Motor neuron (in vitro differentiated cells): ENCODE measurements at regions not wholly inside any gene's neighbourhood (a gene's known extent, or its start where the extent isn't known, plus 50 kb on each side); places are given as distances from the start of the nearest gene placed in this dataset.

Experiments
- ATAC-seq, 8 experiments: fragments of 200-7000 bp; cut with Tn5 transposase; replicated peaks in 6 of 8; 2 replicates each; pipeline ENCODE4 v1.8.0; 2021; ENCODE audit warnings: mild to moderate bottlenecking in 8 of 8, moderate library complexity in 8 of 8
- H3K27ac ChIP-seq, 2 donors: fragments of 250-450 bp; sonication (Bioruptor Pico); 2 replicates each; pipeline ENCODE4 v1.9.0; 2021; ENCODE audit warnings: antibody characterized with exemption in 2 of 2, mild to moderate bottlenecking in 2 of 2, moderate library complexity in 1 of 2
- H3K4me1 ChIP-seq, 2 donors: fragments of 250-450 bp; sonication (Bioruptor Pico); replicated peaks in 1 of 2; 2 replicates each; pipeline ENCODE4 v1.6.1; 2021; ENCODE audit warnings: antibody characterized with exemption in 2 of 2, mild to moderate bottlenecking in 2 of 2, moderate library complexity in 1 of 2
- H3K4me3 ChIP-seq, 5 donors: fragments of 250-450 bp; sonication (Bioruptor Pico); 2 replicates each; pipeline ENCODE4 v1.9.0; 2021; ENCODE audit warnings: antibody characterized with exemption in 5 of 5, mild to moderate bottlenecking in 5 of 5, moderate library complexity in 4 of 5
- WGBS, 10 experiments: fragments of 450-650 bp; shearing (Covaris generic); methylation state at CpG; one replicate each; pipeline ENCODE4 v1.0.0; 2022; 5-methylcytosine and 5-hydroxymethylcytosine counted together
- in situ Hi-C, 9 experiments: fragments of 400-800 bp; cut with MboI; loops; one replicate each; pipeline ENCODE4 v1.15.0; 2021; ENCODE audit warnings: low sequenced_read_pairs in 9 of 9, low pct_unique_long_range_greater_than_20kb in 2 of 9; ENCODE audit not compliant: unreplicated experiment in 9 of 9

GRCh38 chr14:96617635-96618034 is 115.5 kb downstream of the PAPOLA start:
- 60 to 100% (median 83%) methylated on average over 1 of the region's 4 CpGs; no CpG with 5 or more reads in 7 of the 10 experiments for WGBS, 10 experiments
- Histone ChIP-seq H3K4me3 (no peak overlapping the region), H3K27ac (no peak overlapping the region), H3K4me1 (peaks cover 0 to 3% of the 10 kb centered on the region in 2 donors)
- in situ Hi-C loops, result no loop called here
- no peak for ATAC-seq

- Histone ChIP-seq H3K4me3 (no peak overlapping the region), H3K27ac (no peak overlapping the region), H3K4me1 (no peaks in the 10 kb centered on the region)
- no peak for ATAC-seq
- WGBS, 10 experiments, result 0 to 93% (median 68%) methylated on average over 2 to 7 of the region's 8 CpGs; no CpG with 5 or more reads in 4 of the 10 experiments
- in situ Hi-C loops, result no loop called here
Observed at GRCh38 chr14:96622926-96623325, 120.7 kb downstream of the PAPOLA start.

GRCh38 chr14:96623676-96624484 is 121.7 kb downstream of the PAPOLA start:
- no peak overlapping the region for H3K4me3 ChIP-seq
- no peaks in the 10 kb centered on the region for H3K4me1 ChIP-seq
- no peak overlapping the region for H3K27ac ChIP-seq
- in situ Hi-C loops, result no loop called here
- no peak for ATAC-seq
- WGBS, 10 experiments, result 40 to 93% (median 72%) methylated on average over 1 to 21 of the region's 34 CpGs; no CpG with 5 or more reads in 3 of the 10 experiments

GRCh38 chr14:96624661-96625425 is 122.7 kb downstream of the PAPOLA start:
- no peaks in the 10 kb centered on the region for H3K4me1 ChIP-seq
- WGBS, 10 experiments, result 40 to 100% (median 82%) methylated on average over 1 to 21 of the region's 37 CpGs; no CpG with 5 or more reads in 6 of the 10 experiments
- in situ Hi-C loops, result no loop called here
- no peak overlapping the region for H3K27ac ChIP-seq
- no peak overlapping the region for H3K4me3 ChIP-seq
- peak in 1 of 8 experiments; percentile 49 for ATAC-seq

- WGBS, 10 experiments, result 39 to 100% (median 63%) methylated on average over 1 to 12 of the region's 22 CpGs; no CpG with 5 or more reads in 2 of the 10 experiments
- in situ Hi-C loops, result no loop called here
- Histone ChIP-seq H3K4me1 (no peaks in the 10 kb centered on the region), H3K4me3 (no peak overlapping the region), H3K27ac (no peak overlapping the region)
- ATAC-seq, result no peak
Observed at GRCh38 chr14:96625426-96625985, 123.3 kb downstream of the PAPOLA start.

GRCh38 chr14:96626121-96626768 is 124.1 kb downstream of the PAPOLA start:
- no peak overlapping the region for H3K27ac ChIP-seq
- no peak for ATAC-seq
- no peak overlapping the region for H3K4me3 ChIP-seq
- H3K4me1 ChIP-seq, result no peaks in the 10 kb centered on the region
- 34 to 93% (median 80%) methylated on average over 1 to 8 of the region's 16 CpGs for WGBS, 10 experiments
- in situ Hi-C loops, result no loop called here

GRCh38 chr14:96626916-96627315 is 124.7 kb downstream of the PAPOLA start:
- H3K4me3 ChIP-seq, result no peak overlapping the region
- no peaks in the 10 kb centered on the region for H3K4me1 ChIP-seq
- ATAC-seq, result no peak
- in situ Hi-C loops, result no loop called here
- H3K27ac ChIP-seq, result no peak overlapping the region
- WGBS, 10 experiments, result 0 to 90% (median 42%) methylated on average over 1 to 13 of the region's 14 CpGs; no CpG with 5 or more reads in 1 of the 10 experiments

GRCh38 chr14:96627386-96627785 is 125.2 kb downstream of the PAPOLA start:
- Histone ChIP-seq H3K27ac (no peak overlapping the region), H3K4me1 (no peaks in the 10 kb centered on the region), H3K4me3 (no peak overlapping the region)
- WGBS, 10 experiments, result 12 to 63% (median 43%) methylated on average over 4 of the region's 4 CpGs; no CpG with 5 or more reads in 1 of the 10 experiments
- no peak for ATAC-seq
- in situ Hi-C loops, result no loop called here

GRCh38 chr14:96627811-96628775 is 125.9 kb downstream of the PAPOLA start:
- in situ Hi-C loops, result no loop called here
- Histone ChIP-seq H3K27ac (no peak overlapping the region), H3K4me1 (no peaks in the 10 kb centered on the region), H3K4me3 (no peak overlapping the region)
- ATAC-seq, result no peak
- whole genome bisulfite sequencing, 10 experiments, result 17 to 96% (median 75%) methylated on average over 1 to 5 of the region's 10 CpGs; no CpG with 5 or more reads in 4 of the 10 experiments

- no peaks in the 10 kb centered on the region for H3K4me1 ChIP-seq
- WGBS, 10 experiments, result 5 to 92% (median 60%) methylated on average over 1 to 5 of the region's 9 CpGs; no CpG with 5 or more reads in 5 of the 10 experiments
- in situ Hi-C loops, result no loop called here
- ATAC-seq, result no peak
- H3K4me3 ChIP-seq, result no peak overlapping the region
- no peak overlapping the region for H3K27ac ChIP-seq
Observed at GRCh38 chr14:96629082-96629481, 126.9 kb downstream of the PAPOLA start.

- WGBS, 10 experiments, result 0 to 84% (median 38%) methylated on average over 1 to 4 of the region's 4 CpGs; no CpG with 5 or more reads in 2 of the 10 experiments
- no peak for ATAC-seq
- Histone ChIP-seq H3K4me1 (no peaks in the 10 kb centered on the region), H3K4me3 (no peak overlapping the region), H3K27ac (no peak overlapping the region)
- in situ Hi-C loops, result no loop called here
Observed at GRCh38 chr14:96629558-96630222, 127.5 kb downstream of the PAPOLA start.
